Testis (tissue), 2 donors: ENCODE measurements at regions not wholly inside any gene's neighbourhood (a gene's known extent, or its start where the extent isn't known, plus 50 kb on each side); places are given as distances from the start of the nearest gene placed in this dataset.

Source experiments
- CTCF ChIP-seq, 3 experiments: fragments of 450-650 bp in 2 of 3; fragments of 200-600 bp in 1 of 3; sonication (generic) in 1 of 3; IDR thresholded peaks; one replicate each; pipeline ENCODE4 v1.5.1; 2016 to 2019; ENCODE audit warnings: antibody characterized with exemption in 3 of 3, mild to moderate bottlenecking in 2 of 3, moderate library complexity in 1 of 3
- POLR2A ChIP-seq: fragments of 450-650 bp; IDR thresholded peaks from one replicate; pipeline ENCODE4 v1.6.1; 2017; ENCODE audit warnings: antibody characterized with exemption, mild to moderate bottlenecking, moderate library complexity

GRCh38 chr19:28582344-28582743 lies 630.6 kb downstream of the UQCRFS1 start:
- no peak for TF ChIP-seq CTCF (IDR thresholded peaks at IDR 0.05)
- no peak for TF ChIP-seq POLR2A
